Gastrocnemius medialis (tissue), 4 donors: ENCODE measurements at regions not wholly inside any gene's neighbourhood (a gene's known extent, or its start where the extent isn't known, plus 50 kb on each side); places are given as distances from the start of the nearest gene placed in this dataset.

Experiments
- ATAC-seq, 2 donors: fragments of 150-250 bp; one replicate each; pipeline ENCODE4 v1.9.1; 2016
- DNase-seq, 2 donors: peaks; one replicate each; pipeline ENCODE4 v3.0.0-alpha.2; 2019
- H3K27ac ChIP-seq, 4 donors: fragments of 200-600 bp; sonication (generic); 1 replicate in 1 of 4; 2 replicates in 3 of 4; pipeline ENCODE4 v1.5.1; 2016 to 2018; ENCODE audit warnings: mild to moderate bottlenecking in 2 of 4, moderate library complexity in 1 of 4
- H3K27me3 ChIP-seq, 3 donors: fragments of 200-600 bp; sonication (generic) in 2 of 3; 1 replicate in 1 of 3; 2 replicates in 2 of 3; pipeline versions ENCODE4 v1.5.1 to v1.6.0; 2016 to 2019; ENCODE audit warnings: mild to moderate bottlenecking in 1 of 3, moderate library complexity in 1 of 3
- H3K36me3 ChIP-seq, 2 donors: fragments of 200-600 bp; sonication (generic) in 1 of 2; one replicate each; pipeline ENCODE4 v1.5.1; 2017 to 2018
- H3K4me1 ChIP-seq, 2 donors: fragments of 200-600 bp; sonication (generic) in 1 of 2; one replicate each; pipeline ENCODE4 v1.5.1; 2016 to 2017; ENCODE audit warnings: mild to moderate bottlenecking in 2 of 2
- H3K4me3 ChIP-seq, 4 donors: fragments of 200-600 bp; sonication (generic) in 3 of 4; 1 replicate in 1 of 4; 2 replicates in 3 of 4; pipeline ENCODE4 v1.5.1; 2016 to 2019; ENCODE audit warnings: mild to moderate bottlenecking in 2 of 4
- H3K9me3 ChIP-seq, 3 donors: fragments of 200-600 bp; sonication (generic) in 2 of 3; 1 replicate in 1 of 3; 2 replicates in 2 of 3; pipeline ENCODE4 v1.5.1; 2016 to 2019
- CTCF ChIP-seq, 5 experiments: fragments of 450-650 bp in 3 of 5; fragments of 200-600 bp in 2 of 5; sonication (generic) in 2 of 5; IDR thresholded peaks in 4 of 5; conservative IDR thresholded peaks in 1 of 5; 1 replicate in 4 of 5; 2 replicates in 1 of 5; pipeline ENCODE4 v1.5.1; 2016 to 2019; ENCODE audit warnings: antibody characterized with exemption in 5 of 5, mild to moderate bottlenecking in 3 of 5, moderate library complexity in 3 of 5
- POLR2A ChIP-seq, 2 donors: fragments of 450-650 bp; IDR thresholded peaks; one replicate each; pipeline ENCODE4 v1.6.1; 2017; ENCODE audit warnings: antibody characterized with exemption in 2 of 2, mild to moderate bottlenecking in 2 of 2, moderate library complexity in 2 of 2
- in situ Hi-C, 4 donors: fragments of 200-750 bp; cut with MboI; loops; one replicate each; pipeline versions ENCODE4 v1.15.0 to v1.8.0; 2017; ENCODE audit warnings: low sequenced_read_pairs in 4 of 4
- intact Hi-C: fragments of 100-400 bp; cut with DNase I; formaldehyde crosslinking; loops from one replicate; pipeline ENCODE4 v1.15.1; 2023; ENCODE audit warnings: low total_unique reads

- intact Hi-C loops: no loop called here
- TF ChIP-seq CTCF (IDR thresholded peaks at IDR 0.05 in 4 of 5, conservative IDR thresholded peaks at IDR 0.05 in 1 of 5) (no peak), POLR2A (IDR thresholded peaks at IDR 0.05) (no peak)
- DNase-seq (no peak), ATAC-seq (no peak)
- no peak overlapping the region for H3K27ac ChIP-seq
- H3K36me3 ChIP-seq: no peaks in the 10 kb centered on the region
- no peaks in the 10 kb centered on the region for H3K9me3 ChIP-seq
- H3K4me1 ChIP-seq: peaks cover 4 to 8% of the 10 kb centered on the region in 2 donors
- in situ Hi-C loops: no loop called here
- no peaks in the 10 kb centered on the region for H3K27me3 ChIP-seq
- no peak overlapping the region for H3K4me3 ChIP-seq
Observed at GRCh38 chr5:143645356-143645755, 166.6 kb upstream of the HMHB1 start.

DNA sequence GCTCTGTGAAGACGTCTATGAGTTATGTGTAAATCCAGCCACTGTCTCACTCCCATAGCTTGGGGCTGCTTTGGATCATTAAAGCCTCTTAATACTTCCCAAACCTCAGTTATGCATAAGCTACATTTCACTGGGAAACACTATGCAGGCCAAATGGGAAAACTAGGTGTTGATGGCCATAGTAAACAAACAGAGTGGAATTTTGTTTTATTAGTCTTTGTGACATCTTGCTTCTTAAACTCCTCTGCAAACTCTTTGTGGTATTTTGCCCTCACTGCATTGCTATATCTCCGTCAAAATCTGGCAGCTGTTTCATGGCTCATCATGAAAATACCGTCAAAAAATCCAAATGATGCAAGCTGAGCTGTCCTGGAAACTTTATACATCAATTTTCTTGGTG lies 167.2 kb upstream of the HMHB1 start:
- no peak overlapping the region for H3K27ac ChIP-seq
- H3K27me3 ChIP-seq: no peaks in the 10 kb centered on the region
- DNase-seq (no peak), ATAC-seq (no peak)
- intact Hi-C loops: no loop called here
- H3K9me3 ChIP-seq: no peaks in the 10 kb centered on the region
- in situ Hi-C loops: no loop called here
- H3K4me1 ChIP-seq: peaks cover 0 to 2% of the 10 kb centered on the region in 2 donors
- H3K4me3 ChIP-seq: no peak overlapping the region
- TF ChIP-seq CTCF (IDR thresholded peaks at IDR 0.05 in 4 of 5, conservative IDR thresholded peaks at IDR 0.05 in 1 of 5): no peak
- TF ChIP-seq POLR2A (IDR thresholded peaks at IDR 0.05): no peak
- H3K36me3 ChIP-seq: no peaks in the 10 kb centered on the region

DNA sequence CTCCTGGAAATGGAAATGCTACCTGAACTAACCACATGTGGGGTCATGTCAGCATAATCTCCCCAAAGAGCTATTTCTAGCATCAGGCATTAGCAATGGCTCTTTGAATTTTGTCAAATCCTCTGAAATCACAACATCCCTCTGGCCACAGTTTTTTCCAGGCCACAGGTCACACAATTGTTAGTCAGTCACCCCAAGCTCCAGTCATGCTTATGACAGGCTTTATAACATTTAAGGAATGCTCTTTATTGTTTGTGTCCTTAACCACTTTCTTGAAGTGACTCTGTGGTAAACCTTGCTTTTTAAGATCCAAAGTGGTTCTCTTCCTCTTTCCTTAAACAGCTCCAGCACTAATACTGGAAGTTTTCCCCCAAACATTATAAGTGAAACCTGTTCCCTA lies 169.2 kb upstream of the HMHB1 start:
- Histone ChIP-seq H3K9me3 (no peaks in the 10 kb centered on the region), H3K4me3 (no peak overlapping the region), H3K36me3 (no peaks in the 10 kb centered on the region), H3K27ac (no peak overlapping the region), H3K4me1 (no peaks in the 10 kb centered on the region), H3K27me3 (no peaks in the 10 kb centered on the region)
- DNase-seq (no peak), ATAC-seq (no peak)
- intact Hi-C loops (no loop called here), in situ Hi-C loops (no loop called here)
- TF ChIP-seq CTCF (IDR thresholded peaks at IDR 0.05 in 4 of 5, conservative IDR thresholded peaks at IDR 0.05 in 1 of 5) (no peak), POLR2A (IDR thresholded peaks at IDR 0.05) (no peak)

- Histone ChIP-seq H3K4me1 (no peaks in the 10 kb centered on the region), H3K36me3 (no peaks in the 10 kb centered on the region), H3K27me3 (no peaks in the 10 kb centered on the region), H3K4me3 (no peak overlapping the region), H3K27ac (no peak overlapping the region), H3K9me3 (no peaks in the 10 kb centered on the region)
- DNase-seq (no peak), ATAC-seq (no peak)
- intact Hi-C loops: no loop called here
- in situ Hi-C loops: no loop called here
- TF ChIP-seq CTCF (IDR thresholded peaks at IDR 0.05 in 4 of 5, conservative IDR thresholded peaks at IDR 0.05 in 1 of 5) (no peak), POLR2A (IDR thresholded peaks at IDR 0.05) (no peak)
Observed at GRCh38 chr5:143641549-143642355, 170.2 kb upstream of the HMHB1 start.

- in situ Hi-C loops: no loop called here
- no peaks in the 10 kb centered on the region for H3K4me1 ChIP-seq
Observed at GRCh38 chr5:143638654-143639053, 173.3 kb upstream of the HMHB1 start.

More at GRCh38 chr5:143638654-143639053, 173.3 kb upstream of the HMHB1 start:
- intact Hi-C loops: no loop called here
- no peaks in the 10 kb centered on the region for H3K36me3 ChIP-seq
- DNase-seq (no peak), ATAC-seq (no peak)
- H3K4me3 ChIP-seq: no peak overlapping the region
- TF ChIP-seq POLR2A (IDR thresholded peaks at IDR 0.05) (no peak), CTCF (IDR thresholded peaks at IDR 0.05 in 4 of 5, conservative IDR thresholded peaks at IDR 0.05 in 1 of 5) (no peak)
- no peaks in the 10 kb centered on the region for H3K27me3 ChIP-seq
- H3K27ac ChIP-seq: no peak overlapping the region
- H3K9me3 ChIP-seq: no peaks in the 10 kb centered on the region
